HepG2 (cell line): ENCODE measurements at regions not wholly inside any gene's neighbourhood (a gene's known extent, or its start where the extent isn't known, plus 50 kb on each side); places are given as distances from the start of the nearest gene placed in this dataset.

Experiments
- ATAC-seq: fragments of 200-7000 bp; cut with Tn5 transposase; 3 replicates; pipeline ENCODE4 v1.9.1; 2020; ENCODE audit warnings: mild to moderate bottlenecking, moderate library complexity
- BruUV-seq: library from RNA; stranded (reverse); fragments of 400-500 nt; replicated peaks from 2 replicates; lab custom pipeline; 2021; lab: Mats Ljungman, UMichigan
- CTCF ChIA-PET: fragments of 300-600 bp; formaldehyde crosslinking; extraction: SDS; loops from one replicate; lab custom pipeline; 2021; ENCODE audit warnings: low total read pairs, inconsistent platforms, low intra/inter-chr PET ratio; lab: Yijun Ruan, JAX
- POLR2A ChIA-PET: fragments of 350-600 bp; sonication (Branson Sonifier 250); formaldehyde crosslinking; loops from one replicate; lab custom pipeline; 2020; ENCODE audit warnings: antibody characterized with exemption, inconsistent platforms; lab: Yijun Ruan, JAX
- DNase-seq: peaks from one replicate; pipeline ENCODE4 v3.0.0-alpha.2; 2015; ENCODE audit warnings: low spot score
- FAIRE-seq: peaks from 3 replicates; lab custom pipeline; 2011; peaks lifted over from hg19 to GRCh38; lab: Jason Lieb, UNC
- H2AFZ ChIP-seq: one replicate; pipeline ENCODE4 v1.6.1; 2011; ENCODE audit warnings: low read length, inconsistent platforms
- H3K27ac ChIP-seq: fragments of 300-600 bp; 3 replicates; pipeline ENCODE4 v1.8.0; 2011; ENCODE audit warnings: mixed run types, mild to moderate bottlenecking, mixed read lengths, low read length, inconsistent platforms; ENCODE audit not compliant: insufficient read depth; ENCODE audit errors: extremely low read length
- H3K27me3 ChIP-seq, 2 experiments: fragments of 200-600 bp in 1 of 2; 2 replicates in 1 of 2; 3 replicates in 1 of 2; pipeline versions ENCODE4 v1.6.0 to v1.8.0; 2011; ENCODE audit warnings: low read length in 2 of 2, mild to moderate bottlenecking in 2 of 2, moderate library complexity in 2 of 2, inconsistent platforms in 1 of 2; ENCODE audit not compliant: insufficient read depth in 2 of 2, control insufficient read depth in 1 of 2
- H3K36me3 ChIP-seq, 2 experiments: fragments of 200-600 bp in 1 of 2; replicated peaks in 1 of 2; 2 replicates in 1 of 2; 3 replicates in 1 of 2; pipeline versions ENCODE4 v1.5.1 to v1.8.0; 2011; ENCODE audit warnings: low read length in 2 of 2, inconsistent platforms in 1 of 2; ENCODE audit not compliant: insufficient read depth in 2 of 2, control insufficient read depth in 1 of 2
- H3K4me1 ChIP-seq: 2 replicates; pipeline ENCODE4 v1.5.1; 2012; ENCODE audit warnings: low read length, inconsistent platforms; ENCODE audit not compliant: insufficient read depth
- H3K4me2 ChIP-seq: 2 replicates; pipeline ENCODE4 v1.6.0; 2011; ENCODE audit warnings: low read depth, low read length, inconsistent platforms
- H3K4me3 ChIP-seq, 3 experiments: fragments of 200-600 bp in 1 of 3; sonication (generic), shearing (Covaris generic) in 1 of 3; replicated peaks in 1 of 3; 2 replicates each; pipeline ENCODE4 v1.5.1; 2011 to 2016; ENCODE audit warnings: low read length in 3 of 3, inconsistent platforms in 2 of 3, low read depth in 2 of 3, mild to moderate bottlenecking in 2 of 3, control low read depth in 1 of 3, mixed read lengths in 1 of 3; ENCODE audit not compliant: insufficient read depth in 1 of 3
- H3K79me2 ChIP-seq: one replicate; pipeline ENCODE4 v1.6.1; 2011; ENCODE audit warnings: low read length, inconsistent platforms; ENCODE audit not compliant: insufficient read depth
- H3K9ac ChIP-seq: 2 replicates; pipeline ENCODE4 v1.6.0; 2011; ENCODE audit warnings: mild to moderate bottlenecking, low read depth, low read length, inconsistent platforms; ENCODE audit not compliant: insufficient read depth
- H3K9me3 ChIP-seq: 2 replicates; pipeline ENCODE4 v1.5.1; 2012; ENCODE audit warnings: mild to moderate bottlenecking, low read length
- H4K20me1 ChIP-seq: 2 replicates; pipeline ENCODE4 v1.6.0; 2011; ENCODE audit warnings: inconsistent platforms, mild to moderate bottlenecking, low read length, moderate library complexity; ENCODE audit not compliant: insufficient read depth
- CHCHD3 ChIP-seq: sonication (generic); formaldehyde crosslinking; IDR thresholded peaks from 2 replicates; pipeline ENCODE4 v1.8.0; 2022; ENCODE audit warnings: mild to moderate bottlenecking, missing genetic modification reagents, moderate library complexity
- GFI1 ChIP-seq: sonication (generic); formaldehyde crosslinking; IDR thresholded peaks from 2 replicates; pipeline ENCODE4 v1.5.0; 2020; ENCODE audit warnings: missing genetic modification reagents, mild to moderate bottlenecking, borderline replicate concordance
- GTF2F1 ChIP-seq: fragments of 150-350 bp; IDR thresholded peaks from 2 replicates; pipeline ENCODE4 v1.6.1; 2014; ENCODE audit warnings: low read length
- HNRNPH1 ChIP-seq: fragments of 200-400 bp; formaldehyde crosslinking; optimal IDR thresholded peaks from 2 replicates; pipeline ENCODE3; 2017; ENCODE audit warnings: mild to moderate bottlenecking, low read depth, low read length
- HOXD1 ChIP-seq: sonication (generic); formaldehyde crosslinking; IDR thresholded peaks from 2 replicates; pipeline ENCODE4 v1.5.0; 2020; ENCODE audit warnings: missing genetic modification reagents
- JDP2 ChIP-seq: sonication (generic); formaldehyde crosslinking; IDR thresholded peaks from 2 replicates; pipeline ENCODE4 v1.8.1; 2022; ENCODE audit warnings: missing genetic modification reagents, borderline replicate concordance
- NFE2 ChIP-seq: sonication (generic); formaldehyde crosslinking; IDR thresholded peaks from 2 replicates; pipeline ENCODE4 v1.4.0; 2020; ENCODE audit warnings: missing genetic modification reagents
- PITX1 ChIP-seq: sonication (generic); formaldehyde crosslinking; IDR thresholded peaks from 2 replicates; pipeline ENCODE4 v1.5.1; 2020; ENCODE audit warnings: mild to moderate bottlenecking, missing genetic modification reagents
- RFX1 ChIP-seq: fragments of 450-650 bp; IDR thresholded peaks from 2 replicates; pipeline ENCODE4 v1.6.1; 2017
- SALL2 ChIP-seq: sonication (generic); formaldehyde crosslinking; IDR thresholded peaks from 2 replicates; pipeline ENCODE4 v1.8.1; 2023; ENCODE audit warnings: mild to moderate bottlenecking, missing genetic modification reagents, inconsistent platforms
- SMAD9 ChIP-seq: sonication (generic); formaldehyde crosslinking; IDR thresholded peaks from 2 replicates; pipeline ENCODE4 v1.5.1; 2020; ENCODE audit warnings: mild to moderate bottlenecking, missing genetic modification reagents
- SNAI1 ChIP-seq: sonication (generic); formaldehyde crosslinking; IDR thresholded peaks from 2 replicates; pipeline ENCODE4 v1.5.0; 2020; ENCODE audit warnings: mild to moderate bottlenecking, missing genetic modification reagents, borderline replicate concordance
- TCF7 ChIP-seq: sonication (generic); IDR thresholded peaks from 2 replicates; pipeline ENCODE4 v1.6.1; 2016; ENCODE audit warnings: antibody characterized with exemption, low read depth
- THAP8 ChIP-seq: sonication (generic); formaldehyde crosslinking; IDR thresholded peaks from 2 replicates; pipeline ENCODE4 v1.5.1; 2020; ENCODE audit warnings: missing genetic modification reagents, mild to moderate bottlenecking, borderline replicate concordance
- ZFP62 ChIP-seq: sonication (generic); formaldehyde crosslinking; IDR thresholded peaks from 2 replicates; pipeline ENCODE4 v1.4.0; 2020; ENCODE audit warnings: missing genetic modification reagents
- ZNF33B ChIP-seq: sonication (generic); formaldehyde crosslinking; IDR thresholded peaks from 2 replicates; pipeline ENCODE4 v1.5.1; 2020; ENCODE audit warnings: mild to moderate bottlenecking, missing genetic modification reagents
- ZNF703 ChIP-seq: sonication (generic); formaldehyde crosslinking; IDR thresholded peaks from 2 replicates; pipeline ENCODE4 v1.5.1; 2020; ENCODE audit warnings: missing genetic modification reagents, mild to moderate bottlenecking, moderate library complexity, borderline replicate concordance
- ZZZ3 ChIP-seq: sonication (generic); formaldehyde crosslinking; IDR thresholded peaks from 2 replicates; pipeline ENCODE4 v1.4.0; 2020; ENCODE audit warnings: missing genetic modification reagents, mild to moderate bottlenecking, borderline replicate concordance
- WGBS: methylation state at CpG from one replicate; pipeline ENCODE4 v1.1.6; 2017; ENCODE audit warnings: low lambda C conversion rate; 5-methylcytosine and 5-hydroxymethylcytosine counted together
- in situ Hi-C: cut with HindIII; loops from 2 replicates; pipeline ENCODE4 v1.10.0; 2017; ENCODE audit warnings: low pct_unique_long_range_greater_than_20kb; ENCODE audit not compliant: extremely low pct_ligation_motif_present
- intact Hi-C: fragments of 100-400 bp; cut with micrococcal nuclease; formaldehyde crosslinking; loops from one replicate; pipeline ENCODE4 v1.10.0; 2022; ENCODE audit not compliant: unreplicated experiment

GRCh38 chr4:123470640-123471039 lies 74.0 kb downstream of the SPRY1 start:
- H3K4me3 ChIP-seq, result no peak overlapping the region
- intact Hi-C loops (no loop called here), in situ Hi-C loops (no loop called here)
- no peak overlapping the region for H3K27ac ChIP-seq
- H3K9ac ChIP-seq, result no peak overlapping the region
- DNase-seq (no peak), FAIRE-seq (no peak), ATAC-seq (no peak)
- CTCF ChIA-PET, result no interaction called here
- H3K4me1 ChIP-seq, result peaks cover 8% of the 10 kb centered on the region; the same call in 1 of the 2 replicates
- TF ChIP-seq SMAD9, result no peak
- TF ChIP-seq TCF7, result no peak
- no peak for TF ChIP-seq JDP2 (CRISPR knock-in tag)
- no peak for TF ChIP-seq PITX1 (CRISPR knock-in tag)
- TF ChIP-seq CHCHD3 (CRISPR knock-in tag), result no peak
- no peak for TF ChIP-seq ZNF33B (CRISPR knock-in tag)
- no peak for TF ChIP-seq SALL2 (CRISPR knock-in tag)
- no peak for TF ChIP-seq SNAI1 (CRISPR knock-in tag)
- TF ChIP-seq THAP8 (CRISPR knock-in tag), result no peak
- TF ChIP-seq GFI1 (CRISPR knock-in tag), result no peak
- no peak for TF ChIP-seq HOXD1 (CRISPR knock-in tag)
- TF ChIP-seq ZZZ3 (CRISPR knock-in tag), result no peak
- TF ChIP-seq HNRNPH1, result no peak
- TF ChIP-seq ZFP62, result no peak
- no peak for TF ChIP-seq GTF2F1
- no peak for TF ChIP-seq RFX1
- no peak for TF ChIP-seq NFE2 (CRISPR knock-in tag)
- no peak for TF ChIP-seq ZNF703 (CRISPR knock-in tag)
- H2AFZ ChIP-seq, result no peak overlapping the region
- no peaks in the 10 kb centered on the region for H4K20me1 ChIP-seq
- H3K36me3 ChIP-seq, result no peaks in the 10 kb centered on the region
- POLR2A ChIA-PET, result no interaction called here
- H3K9me3 ChIP-seq, result no peaks in the 10 kb centered on the region
- no peaks in the 10 kb centered on the region for H3K27me3 ChIP-seq
- no peak overlapping the region for H3K4me2 ChIP-seq
- no TSS peak for BruUV-seq
- H3K79me2 ChIP-seq, result no peaks in the 10 kb centered on the region
- WGBS, result 92% methylated on average over 2 of the region's 2 CpGs
